SK-N-MC (cell line): ENCODE measurements at regions not wholly inside any gene's neighbourhood (a gene's known extent, or its start where the extent isn't known, plus 50 kb on each side); places are given as distances from the start of the nearest gene placed in this dataset.

ENCODE experiments used
- EZH2 ChIP-seq: fragments of 200-600 bp; sonication (generic); IDR thresholded peaks from one replicate; pipeline ENCODE4 v1.6.1; 2017; ENCODE audit warnings: antibody characterized with exemption
- FOXP2 ChIP-seq: optimal IDR thresholded peaks from 2 replicates; pipeline ENCODE3; 2011; ENCODE audit warnings: mild to moderate bottlenecking, moderate library complexity; ENCODE audit not compliant: insufficient read depth; ENCODE audit errors: extremely low read length, control extremely low read depth
- POLR2AphosphoS5 ChIP-seq: IDR thresholded peaks from 2 replicates; pipeline ENCODE4 v1.6.1; 2012; ENCODE audit warnings: mild to moderate bottlenecking, low read depth, low read length, borderline replicate concordance

GRCh38 chr3:188941103-188941502 lies 230.7 kb upstream of the TPRG1 start:
- no peak for TF ChIP-seq POLR2AphosphoS5
- no peak for TF ChIP-seq FOXP2
- TF ChIP-seq EZH2, result no peak
